NB4 (cell line): ENCODE measurements at regions not wholly inside any gene's neighbourhood (a gene's known extent, or its start where the extent isn't known, plus 50 kb on each side); places are given as distances from the start of the nearest gene placed in this dataset.

Experiments
- DNase-seq: peaks from one replicate; pipeline ENCODE4 v3.0.0; 2010; ENCODE audit warnings: low read depth
- H3K4me3 ChIP-seq: one replicate; pipeline ENCODE4 v1.5.1; 2011; ENCODE audit warnings: mild to moderate bottlenecking, low read depth, low read length, moderate library complexity
- MYC ChIP-seq: IDR thresholded peaks from 2 replicates; pipeline ENCODE4 v1.6.1; 2011; ENCODE audit warnings: low read depth, low read length
- POLR2A ChIP-seq: IDR thresholded peaks from 2 replicates; pipeline ENCODE4 v1.6.1; 2011; ENCODE audit warnings: mild to moderate bottlenecking; ENCODE audit not compliant: insufficient read length; ENCODE audit errors: extremely low read depth
- TF ChIP-seq, protein P1 (sequence below): IDR thresholded peaks from 2 replicates; pipeline ENCODE4 v1.6.1; 2011; ENCODE audit warnings: low read depth, low read length
- TF ChIP-seq, protein P2 (sequence below): IDR thresholded peaks from one replicate; pipeline ENCODE4 v1.5.1; 2012; ENCODE audit warnings: low read depth, low read length

DNA sequence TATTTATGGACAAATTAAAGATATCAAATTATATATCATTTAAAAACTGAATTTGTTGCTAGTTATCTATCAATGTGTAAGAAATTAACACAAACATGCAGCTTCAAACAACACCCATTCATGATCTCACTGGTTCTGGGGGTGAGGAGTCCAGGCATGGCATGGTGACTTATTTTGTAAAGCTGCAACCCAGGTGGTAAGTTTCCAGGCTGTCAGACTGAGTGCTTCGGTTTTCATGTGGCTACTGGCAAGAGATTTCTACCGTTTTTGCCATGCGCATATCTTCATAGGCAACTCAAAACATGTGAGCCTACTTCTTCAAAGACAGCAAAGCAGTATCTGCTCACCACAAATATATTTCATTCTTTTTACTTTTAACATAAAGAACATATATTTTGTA, 364.3 kb upstream of the BCHE start:
- no peak for TF ChIP-seq POLR2A
- TF ChIP-seq, protein P1, sequence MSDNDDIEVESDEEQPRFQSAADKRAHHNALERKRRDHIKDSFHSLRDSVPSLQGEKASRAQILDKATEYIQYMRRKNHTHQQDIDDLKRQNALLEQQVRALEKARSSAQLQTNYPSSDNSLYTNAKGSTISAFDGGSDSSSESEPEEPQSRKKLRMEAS, result no peak
- TF ChIP-seq MYC, result no peak
- TF ChIP-seq, protein P2, sequence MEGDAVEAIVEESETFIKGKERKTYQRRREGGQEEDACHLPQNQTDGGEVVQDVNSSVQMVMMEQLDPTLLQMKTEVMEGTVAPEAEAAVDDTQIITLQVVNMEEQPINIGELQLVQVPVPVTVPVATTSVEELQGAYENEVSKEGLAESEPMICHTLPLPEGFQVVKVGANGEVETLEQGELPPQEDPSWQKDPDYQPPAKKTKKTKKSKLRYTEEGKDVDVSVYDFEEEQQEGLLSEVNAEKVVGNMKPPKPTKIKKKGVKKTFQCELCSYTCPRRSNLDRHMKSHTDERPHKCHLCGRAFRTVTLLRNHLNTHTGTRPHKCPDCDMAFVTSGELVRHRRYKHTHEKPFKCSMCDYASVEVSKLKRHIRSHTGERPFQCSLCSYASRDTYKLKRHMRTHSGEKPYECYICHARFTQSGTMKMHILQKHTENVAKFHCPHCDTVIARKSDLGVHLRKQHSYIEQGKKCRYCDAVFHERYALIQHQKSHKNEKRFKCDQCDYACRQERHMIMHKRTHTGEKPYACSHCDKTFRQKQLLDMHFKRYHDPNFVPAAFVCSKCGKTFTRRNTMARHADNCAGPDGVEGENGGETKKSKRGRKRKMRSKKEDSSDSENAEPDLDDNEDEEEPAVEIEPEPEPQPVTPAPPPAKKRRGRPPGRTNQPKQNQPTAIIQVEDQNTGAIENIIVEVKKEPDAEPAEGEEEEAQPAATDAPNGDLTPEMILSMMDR, result no peak
- no peak for DNase-seq
- H3K4me3 ChIP-seq, result no peak overlapping the region

DNA sequence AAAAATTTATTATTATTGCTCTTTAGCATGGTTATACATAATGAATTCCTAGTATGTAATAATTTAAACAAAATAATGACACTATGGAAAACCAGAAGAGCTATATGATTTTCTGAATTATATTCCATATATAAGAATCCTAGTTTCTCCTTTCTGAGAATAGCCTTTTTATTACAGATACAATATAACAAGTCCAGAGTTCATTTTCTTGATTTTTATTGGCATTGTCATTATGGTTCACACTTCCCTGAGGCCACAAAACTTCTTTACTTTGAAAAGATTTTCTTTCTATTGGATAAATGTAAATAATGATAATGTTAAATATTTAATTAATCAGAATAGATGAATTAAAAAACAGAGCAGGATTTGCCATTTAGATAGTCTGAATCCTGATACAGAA, 362.3 kb upstream of the BCHE start:
- no peak overlapping the region for H3K4me3 ChIP-seq
- TF ChIP-seq MYC (no peak), POLR2A (no peak)
- TF ChIP-seq, protein P1, result no peak
- TF ChIP-seq, protein P2, result no peak

DNA sequence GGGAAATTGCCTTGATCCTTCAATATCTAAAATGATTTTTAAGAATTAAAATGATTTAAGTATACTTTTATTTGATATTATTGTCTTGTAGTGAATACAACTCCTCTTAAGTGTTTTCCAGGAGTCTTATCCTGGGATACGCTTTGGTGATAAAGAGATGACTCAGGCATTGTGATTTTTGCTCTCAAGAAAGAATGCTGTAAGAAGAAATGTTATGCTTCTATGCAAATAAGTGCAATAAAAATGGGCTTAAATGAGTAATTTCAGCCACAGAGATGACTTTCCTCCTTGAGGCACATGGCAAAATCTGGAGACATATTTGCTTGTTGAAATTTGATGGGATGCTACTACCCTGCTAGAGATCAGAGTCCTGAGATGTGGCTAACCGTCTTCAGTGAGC, 358.6 kb upstream of the BCHE start:
- no peak for DNase-seq
- no peak for TF ChIP-seq MYC
- TF ChIP-seq, protein P1, result no peak
- no peak for TF ChIP-seq POLR2A
- TF ChIP-seq, protein P2, result no peak
- no peak overlapping the region for H3K4me3 ChIP-seq

More for the DNA sequence above, 362.3 kb upstream of the BCHE start:
- DNase-seq, result no peak

DNA sequence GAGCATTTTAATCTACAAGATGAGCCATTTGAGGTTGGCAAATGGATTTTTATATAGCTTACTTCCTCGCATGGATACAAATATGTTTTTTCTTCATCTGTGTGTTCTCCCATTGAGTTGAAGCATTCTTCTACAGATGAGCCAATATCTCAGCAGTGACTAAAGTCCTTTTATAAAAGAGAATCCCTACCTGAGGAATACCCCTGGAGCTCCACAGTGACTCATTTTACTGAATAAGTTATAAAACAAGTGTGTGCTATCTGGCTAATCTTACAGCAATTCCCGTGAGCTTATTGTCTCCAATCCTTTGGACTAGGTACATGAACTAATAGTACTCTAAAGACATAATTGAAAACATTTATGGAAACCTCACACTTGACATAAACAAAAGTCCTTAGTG, 354.2 kb upstream of the BCHE start:
- H3K4me3 ChIP-seq, result no peak overlapping the region
- DNase-seq, result no peak
- TF ChIP-seq MYC, result no peak
- TF ChIP-seq, protein P1, result no peak
- TF ChIP-seq, protein P2, result no peak
- TF ChIP-seq POLR2A, result no peak

DNA sequence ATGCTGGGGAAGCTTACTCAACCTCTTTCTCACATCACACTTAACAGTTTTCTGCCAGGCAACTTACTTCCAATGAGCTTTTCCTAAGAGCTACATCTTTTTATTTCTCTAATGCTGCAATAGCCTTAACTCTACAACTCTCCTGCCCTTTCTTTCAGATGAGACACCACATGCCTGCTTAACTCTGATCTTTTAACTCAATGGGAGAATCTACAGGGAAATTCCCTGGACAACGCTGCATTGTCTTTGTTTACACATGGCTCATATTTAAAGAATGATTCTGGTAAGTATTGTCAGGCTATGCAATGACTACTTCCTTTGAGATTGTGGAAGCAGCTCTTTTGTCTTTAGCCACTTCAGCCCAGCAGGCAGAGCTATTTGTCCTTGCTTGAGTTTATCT, 353.1 kb upstream of the BCHE start:
- TF ChIP-seq POLR2A (no peak), MYC (no peak)
- TF ChIP-seq, protein P1, result no peak
- TF ChIP-seq, protein P2, result no peak
- no peak for DNase-seq
- no peak overlapping the region for H3K4me3 ChIP-seq

DNA sequence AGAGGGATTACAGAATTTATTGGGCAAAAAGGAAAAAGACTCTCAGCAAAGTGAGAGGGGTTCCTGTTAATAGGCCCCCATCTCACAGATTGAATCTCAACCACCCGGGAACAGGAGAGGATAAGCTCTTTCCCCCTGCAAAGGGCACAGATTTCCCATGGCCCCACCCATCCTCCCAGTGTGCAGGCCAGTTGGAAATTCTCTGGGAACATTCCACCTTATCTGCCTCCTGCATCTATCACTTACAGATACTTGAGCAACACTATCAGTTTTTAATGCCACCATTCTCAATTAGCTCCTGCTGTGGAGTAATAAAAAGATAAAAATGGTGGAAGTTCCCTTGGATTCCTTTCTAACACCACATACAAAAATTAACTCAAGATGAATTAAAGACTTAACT, 350.0 kb upstream of the BCHE start:
- DNase-seq, result no peak
- H3K4me3 ChIP-seq, result no peak overlapping the region
- TF ChIP-seq, protein P2, result no peak
- TF ChIP-seq POLR2A (no peak), MYC (no peak)
- TF ChIP-seq, protein P1, result no peak
